HCT116 (cell line): ENCODE measurements at regions not wholly inside any gene's neighbourhood (a gene's known extent, or its start where the extent isn't known, plus 50 kb on each side); places are given as distances from the start of the nearest gene placed in this dataset.

Experiments used
- EZH2 ChIP-seq: fragments of 200-600 bp; sonication (generic); IDR thresholded peaks from 2 replicates; pipeline ENCODE4 v1.6.1; 2017; ENCODE audit warnings: antibody characterized with exemption, mixed run types
- EZH2phosphoT487 ChIP-seq: fragments of 200-600 bp; IDR thresholded peaks from 2 replicates; pipeline ENCODE4 v1.6.1; 2018; ENCODE audit warnings: antibody characterized with exemption, borderline replicate concordance
- POLR2A ChIP-seq: IDR thresholded peaks from 2 replicates; pipeline ENCODE4 v1.7.0; 2011; ENCODE audit warnings: borderline replicate concordance; ENCODE audit not compliant: insufficient read depth, insufficient read length; ENCODE audit errors: extremely low read depth
- POLR2AphosphoS5 ChIP-seq: IDR thresholded peaks from 2 replicates; pipeline ENCODE4 v1.6.1; 2011; ENCODE audit warnings: mild to moderate bottlenecking, low read depth, low read length, moderate library complexity
- RAD21 ChIP-seq: IDR thresholded peaks from 2 replicates; pipeline ENCODE4 v1.6.1; 2012; ENCODE audit warnings: low read depth, mild to moderate bottlenecking
- YY1 ChIP-seq: IDR thresholded peaks from 2 replicates; pipeline ENCODE4 v1.6.1; 2011; ENCODE audit warnings: low read length, low read depth, moderate library complexity, mild to moderate bottlenecking; ENCODE audit not compliant: insufficient replicate concordance; ENCODE audit errors: extremely low read depth
- ZNF274 ChIP-seq: fragments of 200-500 bp; sonication (Bioruptor generic); IDR thresholded peaks from 2 replicates; pipeline ENCODE4 v1.6.1; 2014; ENCODE audit warnings: mild to moderate bottlenecking, low read depth, low read length, inconsistent platforms
- TF ChIP-seq, protein P1 (sequence below), 3 experiments: fragments of 200-600 bp in 1 of 3; sonication (generic) in 1 of 3; IDR thresholded peaks in 2 of 3; conservative IDR thresholded peaks in 1 of 3; 2 replicates each; pipeline ENCODE4 v1.5.1; 2012 to 2017; ENCODE audit warnings: low read depth in 2 of 3, low read length in 2 of 3, antibody characterized with exemption in 1 of 3, borderline replicate concordance in 1 of 3, control low read depth in 1 of 3, mild to moderate bottlenecking in 1 of 3, mixed read lengths in 1 of 3, mixed run types in 1 of 3, moderate library complexity in 1 of 3; ENCODE audit not compliant: insufficient read depth in 1 of 3
- TF ChIP-seq, protein P2 (sequence below): IDR thresholded peaks from 2 replicates; pipeline ENCODE4 v1.6.1; 2012; ENCODE audit warnings: low read depth

DNA sequence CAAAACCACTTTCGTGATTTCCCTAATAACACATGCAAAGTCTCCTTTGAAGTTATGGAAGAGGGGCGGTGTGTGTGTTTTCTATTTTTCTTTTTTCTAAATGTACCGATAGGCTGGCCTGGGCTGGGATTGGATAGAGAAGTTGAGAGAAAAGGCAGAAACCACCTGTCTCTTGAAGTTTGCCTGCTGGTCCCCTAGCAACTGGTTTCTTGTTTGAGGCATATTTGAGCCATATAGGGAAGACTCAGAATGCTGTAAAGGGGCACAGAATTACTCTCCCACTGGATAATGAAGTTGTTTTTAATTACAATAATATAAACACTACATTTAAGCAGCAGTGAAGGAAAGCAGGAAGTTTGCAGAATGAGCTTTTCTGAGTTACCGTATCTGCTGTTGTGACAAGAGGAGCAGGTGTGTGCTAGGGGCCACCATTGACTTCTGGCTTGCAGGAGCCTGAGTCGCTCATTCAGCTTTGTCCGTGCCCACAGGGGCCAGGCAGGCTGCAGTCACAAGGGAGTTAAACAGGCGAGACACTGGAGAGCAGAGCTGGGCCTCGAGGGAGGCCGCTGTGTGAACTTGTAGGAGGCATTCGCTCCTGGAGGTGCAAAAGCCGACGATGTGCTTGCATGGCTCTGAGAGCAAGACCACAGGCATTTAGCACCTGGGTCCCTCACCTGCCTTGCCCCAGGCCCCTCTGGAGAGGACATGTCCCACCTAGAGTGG lies 173.8 kb upstream of the RGS6 start:
- TF ChIP-seq, protein P1, sequence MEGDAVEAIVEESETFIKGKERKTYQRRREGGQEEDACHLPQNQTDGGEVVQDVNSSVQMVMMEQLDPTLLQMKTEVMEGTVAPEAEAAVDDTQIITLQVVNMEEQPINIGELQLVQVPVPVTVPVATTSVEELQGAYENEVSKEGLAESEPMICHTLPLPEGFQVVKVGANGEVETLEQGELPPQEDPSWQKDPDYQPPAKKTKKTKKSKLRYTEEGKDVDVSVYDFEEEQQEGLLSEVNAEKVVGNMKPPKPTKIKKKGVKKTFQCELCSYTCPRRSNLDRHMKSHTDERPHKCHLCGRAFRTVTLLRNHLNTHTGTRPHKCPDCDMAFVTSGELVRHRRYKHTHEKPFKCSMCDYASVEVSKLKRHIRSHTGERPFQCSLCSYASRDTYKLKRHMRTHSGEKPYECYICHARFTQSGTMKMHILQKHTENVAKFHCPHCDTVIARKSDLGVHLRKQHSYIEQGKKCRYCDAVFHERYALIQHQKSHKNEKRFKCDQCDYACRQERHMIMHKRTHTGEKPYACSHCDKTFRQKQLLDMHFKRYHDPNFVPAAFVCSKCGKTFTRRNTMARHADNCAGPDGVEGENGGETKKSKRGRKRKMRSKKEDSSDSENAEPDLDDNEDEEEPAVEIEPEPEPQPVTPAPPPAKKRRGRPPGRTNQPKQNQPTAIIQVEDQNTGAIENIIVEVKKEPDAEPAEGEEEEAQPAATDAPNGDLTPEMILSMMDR (IDR thresholded peaks at IDR 0.05 in 2 of 3, conservative IDR thresholded peaks at IDR 0.05 in 1 of 3; ENCODE audit: borderline replicate concordance in 1 of 3, insufficient read depth in 1 of 3, low read depth in 2 of 3, low read length in 2 of 3), result no peak
- TF ChIP-seq EZH2phosphoT487 (no peak), YY1 (no peak), EZH2 (no peak), POLR2A (no peak), POLR2AphosphoS5 (no peak), RAD21 (no peak), ZNF274 (no peak)
- TF ChIP-seq, protein P2, sequence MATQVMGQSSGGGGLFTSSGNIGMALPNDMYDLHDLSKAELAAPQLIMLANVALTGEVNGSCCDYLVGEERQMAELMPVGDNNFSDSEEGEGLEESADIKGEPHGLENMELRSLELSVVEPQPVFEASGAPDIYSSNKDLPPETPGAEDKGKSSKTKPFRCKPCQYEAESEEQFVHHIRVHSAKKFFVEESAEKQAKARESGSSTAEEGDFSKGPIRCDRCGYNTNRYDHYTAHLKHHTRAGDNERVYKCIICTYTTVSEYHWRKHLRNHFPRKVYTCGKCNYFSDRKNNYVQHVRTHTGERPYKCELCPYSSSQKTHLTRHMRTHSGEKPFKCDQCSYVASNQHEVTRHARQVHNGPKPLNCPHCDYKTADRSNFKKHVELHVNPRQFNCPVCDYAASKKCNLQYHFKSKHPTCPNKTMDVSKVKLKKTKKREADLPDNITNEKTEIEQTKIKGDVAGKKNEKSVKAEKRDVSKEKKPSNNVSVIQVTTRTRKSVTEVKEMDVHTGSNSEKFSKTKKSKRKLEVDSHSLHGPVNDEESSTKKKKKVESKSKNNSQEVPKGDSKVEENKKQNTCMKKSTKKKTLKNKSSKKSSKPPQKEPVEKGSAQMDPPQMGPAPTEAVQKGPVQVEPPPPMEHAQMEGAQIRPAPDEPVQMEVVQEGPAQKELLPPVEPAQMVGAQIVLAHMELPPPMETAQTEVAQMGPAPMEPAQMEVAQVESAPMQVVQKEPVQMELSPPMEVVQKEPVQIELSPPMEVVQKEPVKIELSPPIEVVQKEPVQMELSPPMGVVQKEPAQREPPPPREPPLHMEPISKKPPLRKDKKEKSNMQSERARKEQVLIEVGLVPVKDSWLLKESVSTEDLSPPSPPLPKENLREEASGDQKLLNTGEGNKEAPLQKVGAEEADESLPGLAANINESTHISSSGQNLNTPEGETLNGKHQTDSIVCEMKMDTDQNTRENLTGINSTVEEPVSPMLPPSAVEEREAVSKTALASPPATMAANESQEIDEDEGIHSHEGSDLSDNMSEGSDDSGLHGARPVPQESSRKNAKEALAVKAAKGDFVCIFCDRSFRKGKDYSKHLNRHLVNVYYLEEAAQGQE, result no peak
